ENCODE measurements at regions not wholly inside any gene's neighbourhood (a gene's known extent, or its start where the extent isn't known, plus 50 kb on each side); places are given as distances from the start of the nearest gene placed in this dataset.

DNA sequence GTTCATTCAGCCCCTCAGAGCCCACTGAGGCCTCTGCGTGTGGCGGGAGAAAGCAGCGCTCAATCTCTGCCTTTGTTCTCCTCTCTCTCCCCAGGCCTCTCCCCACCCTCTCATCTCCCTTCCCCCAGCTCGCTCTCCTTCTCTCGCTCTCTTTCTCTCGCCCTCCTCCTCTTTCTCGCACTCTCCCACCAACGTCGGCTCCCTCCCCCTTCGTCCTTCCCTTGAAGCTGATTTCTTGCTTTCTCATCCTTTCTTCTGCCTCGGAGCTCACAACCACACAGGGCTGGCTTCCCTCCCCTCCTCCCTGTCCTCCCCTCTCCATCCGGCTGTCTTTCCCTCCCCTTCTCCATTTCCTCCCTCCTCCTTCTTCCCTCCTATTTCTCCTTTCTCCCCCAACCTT, 96.4 kb downstream of the LRRC74A start:
- H3K4me3 ChIP-seq: no peak overlapping the region
- WGBS, 2 experiments (ENCODE audit: low coverage in 1 of 2, low lambda C conversion rate in 2 of 2, missing lambda C conversion rate in 2 of 2): 68 to 79% methylated on average over 4 to 11 of the region's 12 CpGs
- no peaks in the 10 kb centered on the region for H4K20me1 ChIP-seq (ENCODE audit: insufficient read depth)
- H3K4me2 ChIP-seq (ENCODE audit: unreplicated experiment): no peak overlapping the region
- no peaks in the 10 kb centered on the region for H3K79me2 ChIP-seq (ENCODE audit: insufficient read depth)
- no peak overlapping the region for H3K27ac ChIP-seq
- no peak overlapping the region for H2AFZ ChIP-seq
- no peak for DNase-seq
- in situ Hi-C loops (cut with MboI): no loop called here
- H3K9ac ChIP-seq: no peak overlapping the region
- peaks cover 21% of the 10 kb centered on the region for H3F3A ChIP-seq (ENCODE audit: insufficient read depth)
- no peaks in the 10 kb centered on the region for H3K9me3 ChIP-seq (ENCODE audit: low read depth)
- H3K9me2 ChIP-seq (ENCODE audit: insufficient read depth): no peaks in the 10 kb centered on the region
- H3K27me3 ChIP-seq (replicated peaks; ENCODE audit: insufficient read depth): no peaks in the 10 kb centered on the region
- no peak for TF ChIP-seq EZH2phosphoT487 (IDR thresholded peaks at IDR 0.05; ENCODE audit: insufficient read depth, low read depth)
- TF ChIP-seq EZH2 (IDR thresholded peaks at IDR 0.05; ENCODE audit: insufficient read depth, poor library complexity, severe bottlenecking): no peak
- no peaks in the 10 kb centered on the region for H3K36me3 ChIP-seq (ENCODE audit: low read depth)
- peaks cover 36% of the 10 kb centered on the region for H3K4me1 ChIP-seq (ENCODE audit: insufficient read depth)

DNA sequence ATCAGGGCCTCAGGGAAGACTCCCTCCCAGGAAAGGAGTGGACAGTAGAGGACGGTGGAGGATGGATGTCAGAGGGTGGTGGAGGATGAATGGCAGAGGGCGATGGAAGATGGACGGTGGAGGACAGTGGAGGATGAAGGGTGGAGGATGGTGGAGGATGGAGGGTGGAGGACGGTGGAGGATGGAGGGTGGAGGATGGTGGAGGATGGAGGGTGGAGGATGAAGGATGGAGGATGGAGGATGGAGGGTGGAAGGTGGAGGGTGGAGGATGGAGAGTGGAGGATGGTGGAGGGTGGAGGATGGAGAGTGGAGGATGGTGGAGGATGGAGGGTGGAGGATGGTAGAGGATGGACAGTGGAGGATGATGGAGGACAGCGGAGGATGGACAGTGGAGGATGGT, 95.9 kb downstream of the LRRC74A start:
- no peak overlapping the region for H3K4me3 ChIP-seq
- H3K4me1 ChIP-seq (ENCODE audit: insufficient read depth): peaks cover 36% of the 10 kb centered on the region
- in situ Hi-C loops (cut with MboI): no loop called here
- peaks cover 20% of the 10 kb centered on the region for H3F3A ChIP-seq (ENCODE audit: insufficient read depth)
- TF ChIP-seq EZH2phosphoT487 (IDR thresholded peaks at IDR 0.05; ENCODE audit: insufficient read depth, low read depth): no peak
- H2AFZ ChIP-seq: no peak overlapping the region
- no peaks in the 10 kb centered on the region for H3K9me2 ChIP-seq (ENCODE audit: insufficient read depth)
- H3K27me3 ChIP-seq (replicated peaks; ENCODE audit: insufficient read depth): no peaks in the 10 kb centered on the region
- WGBS, 2 experiments (ENCODE audit: low coverage in 1 of 2, low lambda C conversion rate in 2 of 2, missing lambda C conversion rate in 2 of 2): 98 to 100% methylated on average over 4 to 5 of the region's 5 CpGs
- no peaks in the 10 kb centered on the region for H4K20me1 ChIP-seq (ENCODE audit: insufficient read depth)
- no peak for DNase-seq
- no peaks in the 10 kb centered on the region for H3K79me2 ChIP-seq (ENCODE audit: insufficient read depth)
- no peak overlapping the region for H3K4me2 ChIP-seq (ENCODE audit: unreplicated experiment)
- no peaks in the 10 kb centered on the region for H3K9me3 ChIP-seq (ENCODE audit: low read depth)
- H3K36me3 ChIP-seq (ENCODE audit: low read depth): no peaks in the 10 kb centered on the region
- no peak overlapping the region for H3K9ac ChIP-seq
- no peak overlapping the region for H3K27ac ChIP-seq

GRCh38 chr14:76921088-76921399, 94.8 kb downstream of the LRRC74A start:
- Histone ChIP-seq H3K4me1 (ENCODE audit: insufficient read depth) (peaks cover 36% of the 10 kb centered on the region), H3K27me3 (replicated peaks; ENCODE audit: insufficient read depth) (no peaks in the 10 kb centered on the region), H3K9ac (no peak overlapping the region), H3K9me2 (ENCODE audit: insufficient read depth) (no peaks in the 10 kb centered on the region), H3K36me3 (ENCODE audit: low read depth) (no peaks in the 10 kb centered on the region), H3K4me3 (no peak overlapping the region), H3K9me3 (ENCODE audit: low read depth) (no peaks in the 10 kb centered on the region), H4K20me1 (ENCODE audit: insufficient read depth) (no peaks in the 10 kb centered on the region), H3K4me2 (ENCODE audit: unreplicated experiment) (no peak overlapping the region), H3F3A (ENCODE audit: insufficient read depth) (peaks cover 20% of the 10 kb centered on the region), H3K79me2 (ENCODE audit: insufficient read depth) (no peaks in the 10 kb centered on the region), H3K27ac (no peak overlapping the region), H2AFZ (no peak overlapping the region)
- DNase-seq: no peak
- in situ Hi-C loops (cut with MboI): no loop called here
- no peak for TF ChIP-seq EZH2 (IDR thresholded peaks at IDR 0.05; ENCODE audit: insufficient read depth, poor library complexity, severe bottlenecking)
- TF ChIP-seq EZH2phosphoT487 (IDR thresholded peaks at IDR 0.05; ENCODE audit: insufficient read depth, low read depth): no peak
- WGBS, 2 experiments (ENCODE audit: low coverage in 1 of 2, low lambda C conversion rate in 2 of 2, missing lambda C conversion rate in 2 of 2): 89 to 100% methylated on average over 2 to 4 of the region's 4 CpGs

DNA sequence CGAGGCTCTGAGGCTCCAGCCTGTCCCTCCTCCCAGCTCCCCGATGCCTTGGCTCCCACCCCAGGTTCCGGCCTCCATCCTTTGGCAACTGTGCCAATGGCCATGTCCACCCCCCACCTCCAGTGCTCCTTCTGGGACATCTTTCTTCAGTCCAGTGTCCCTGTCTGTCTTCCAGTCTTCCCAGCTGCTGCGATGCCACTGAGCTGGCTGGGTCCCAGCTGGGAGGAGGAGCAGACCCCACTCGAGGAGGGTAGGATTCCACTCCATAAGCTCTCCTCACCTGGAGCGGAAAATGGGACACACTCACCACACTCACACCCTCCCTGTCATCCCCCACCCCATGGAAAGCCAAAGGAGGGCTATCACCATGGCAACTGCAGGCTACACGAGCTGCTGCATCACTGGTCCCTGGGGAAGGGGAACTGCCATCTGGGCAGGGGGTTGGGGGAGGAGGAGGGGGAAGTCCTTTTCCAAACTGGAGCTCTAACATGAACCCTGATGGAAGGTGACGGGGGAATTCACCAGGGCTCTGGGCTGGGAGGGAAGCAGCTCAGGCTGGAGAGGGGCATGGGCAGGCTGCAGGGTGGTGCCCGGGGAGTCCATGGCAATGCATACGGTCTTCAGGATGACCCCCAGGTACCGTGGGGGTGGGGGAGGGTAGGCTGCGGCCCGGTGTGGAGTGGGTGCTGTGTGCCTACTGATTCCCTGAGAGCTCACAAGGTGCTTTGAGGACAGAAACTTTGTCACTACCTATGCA, 94.3 kb downstream of the LRRC74A start:
- 0 out of 2 replicates have a peak overlapping the region, but pooled peaks have one; percentile 41 for H3K4me3 ChIP-seq
- peaks cover 20% of the 10 kb centered on the region for H3F3A ChIP-seq (ENCODE audit: insufficient read depth)
- H3K27me3 ChIP-seq (replicated peaks; ENCODE audit: insufficient read depth): no peaks in the 10 kb centered on the region
- TF ChIP-seq EZH2phosphoT487 (IDR thresholded peaks at IDR 0.05; ENCODE audit: insufficient read depth, low read depth) (no peak), EZH2 (IDR thresholded peaks at IDR 0.05; ENCODE audit: insufficient read depth, poor library complexity, severe bottlenecking) (no peak)
- peak overlapping the region; percentile 88 for H3K9ac ChIP-seq
- in situ Hi-C loops (cut with MboI): no loop called here
- H3K4me2 ChIP-seq (ENCODE audit: unreplicated experiment): peak overlapping the region; percentile 66
- peak; percentile 51 for DNase-seq
- H3K9me3 ChIP-seq (ENCODE audit: low read depth): no peaks in the 10 kb centered on the region
- no peaks in the 10 kb centered on the region for H3K36me3 ChIP-seq (ENCODE audit: low read depth)
- no peaks in the 10 kb centered on the region for H4K20me1 ChIP-seq (ENCODE audit: insufficient read depth)
- H3K9me2 ChIP-seq (ENCODE audit: insufficient read depth): no peaks in the 10 kb centered on the region
- H3K27ac ChIP-seq: peak overlapping the region; percentile 98
- H2AFZ ChIP-seq: peak overlapping the region; percentile 20; the same call in 1 of the 2 replicates
- H3K4me1 ChIP-seq (ENCODE audit: insufficient read depth): peaks cover 36% of the 10 kb centered on the region
- H3K79me2 ChIP-seq (ENCODE audit: insufficient read depth): no peaks in the 10 kb centered on the region
- WGBS, 2 experiments (ENCODE audit: low coverage in 1 of 2, low lambda C conversion rate in 2 of 2, missing lambda C conversion rate in 2 of 2): 43 to 44% methylated on average over 7 to 13 of the region's 13 CpGs

Measured in GM23248 (cell line).